ENCODE measurements at regions not wholly inside any gene's neighbourhood (a gene's known extent, or its start where the extent isn't known, plus 50 kb on each side); places are given as distances from the start of the nearest gene placed in this dataset.

- TF ChIP-seq ZBTB33 (IDR thresholded peaks at IDR 0.05; ENCODE audit: extremely low read depth, insufficient replicate concordance, low read length) (no peak), EGR1 (IDR thresholded peaks at IDR 0.05; ENCODE audit: low read depth) (no peak), POLR2A (IDR thresholded peaks at IDR 0.05; ENCODE audit: borderline replicate concordance, extremely low read depth, insufficient read depth, insufficient read length) (no peak), JUND (IDR thresholded peaks at IDR 0.05) (no peak)
These were observed 57.5 kb upstream of the SDK2 start (continued) for GRCh38 chr17:73701701-73702100.

- H4K20me1 ChIP-seq (ENCODE audit: insufficient read depth): no peaks in the 10 kb centered on the region
- H3K79me2 ChIP-seq (ENCODE audit: insufficient read depth, low read length): no peaks in the 10 kb centered on the region
- no TSS peak for BruUV-seq (replicated peaks)
- intact Hi-C loops (cut with micrococcal nuclease): no loop called here
- no peaks in the 10 kb centered on the region for H3K4me1 ChIP-seq (ENCODE audit: control insufficient read depth in 1 of 2, insufficient read depth in 2 of 2, low read length in 2 of 2)
- peaks cover 26% of the 10 kb centered on the region for H3K27me3 ChIP-seq (ENCODE audit: insufficient read depth, low read length)
- H3K4me3 ChIP-seq (replicated peaks in 1 of 2; ENCODE audit: low read depth in 1 of 2, low read length in 2 of 2): no peak overlapping the region
- no peak overlapping the region for H3K9ac ChIP-seq (ENCODE audit: low read length)
- ChIA-PET CTCF (no interaction called here), POLR2A (no interaction called here), RAD21 (ENCODE audit: low non-redundant PET in 1 of 2, low total read pairs in 2 of 2, uncharacterized antibody in 2 of 2, unreplicated experiment in 2 of 2) (no interaction called here)
- DNase-seq (ENCODE audit: low read depth, low spot score) (no peak), ATAC-seq (peak; percentile 32; the same call in 1 of the 2 replicates)
- no peak overlapping the region for H2AFZ ChIP-seq (ENCODE audit: low read depth, low read length, poor library complexity, severe bottlenecking)
- no peak overlapping the region for H3K4me2 ChIP-seq (ENCODE audit: low read length)
- no peaks in the 10 kb centered on the region for H3K36me3 ChIP-seq (ENCODE audit: control insufficient read depth in 1 of 2, insufficient read depth in 2 of 2, low read length in 2 of 2)
- TF ChIP-seq ZFX (IDR thresholded peaks at IDR 0.05) (no peak), CBX3 (IDR thresholded peaks at IDR 0.05; ENCODE audit: low read depth) (no peak), TCF7L2 (IDR thresholded peaks at IDR 0.05; ENCODE audit: borderline replicate concordance, extremely low read depth, insufficient read depth, insufficient read length) (no peak), SRF (IDR thresholded peaks at IDR 0.05; ENCODE audit: low read depth) (no peak), POLR2AphosphoS5 (IDR thresholded peaks at IDR 0.05; ENCODE audit: low read depth, low read length) (no peak), FOSL1 (IDR thresholded peaks at IDR 0.05; ENCODE audit: low read depth) (no peak), SP1 (IDR thresholded peaks at IDR 0.05; ENCODE audit: low read depth) (no peak), JUND (IDR thresholded peaks at IDR 0.05) (no peak), ZNF274 (IDR thresholded peaks at IDR 0.05; ENCODE audit: low read depth, low read length) (no peak), ELF1 (IDR thresholded peaks at IDR 0.05; ENCODE audit: borderline replicate concordance, low read depth) (no peak), POLR2A (IDR thresholded peaks at IDR 0.05; ENCODE audit: borderline replicate concordance, extremely low read depth, insufficient read depth, insufficient read length) (no peak), EZH2 (IDR thresholded peaks at IDR 0.05) (no peak), EGR1 (IDR thresholded peaks at IDR 0.05; ENCODE audit: low read depth) (no peak), SIN3A (IDR thresholded peaks at IDR 0.05; ENCODE audit: low read depth) (no peak), YY1 (IDR thresholded peaks at IDR 0.05; ENCODE audit: extremely low read depth, insufficient replicate concordance, low read depth, low read length) (no peak), CEBPB (IDR thresholded peaks at IDR 0.05; ENCODE audit: low read depth) (no peak), EZH2phosphoT487 (IDR thresholded peaks at IDR 0.05; ENCODE audit: borderline replicate concordance) (no peak), CTCF (IDR thresholded peaks at IDR 0.05 in 2 of 3, conservative IDR thresholded peaks at IDR 0.05 in 1 of 3; ENCODE audit: borderline replicate concordance in 1 of 3, insufficient read depth in 1 of 3, low read depth in 2 of 3, low read length in 2 of 3) (no peak)
- TF ChIP-seq, protein P1, sequence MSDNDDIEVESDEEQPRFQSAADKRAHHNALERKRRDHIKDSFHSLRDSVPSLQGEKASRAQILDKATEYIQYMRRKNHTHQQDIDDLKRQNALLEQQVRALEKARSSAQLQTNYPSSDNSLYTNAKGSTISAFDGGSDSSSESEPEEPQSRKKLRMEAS (IDR thresholded peaks at IDR 0.05): no peak
- TF ChIP-seq, protein P2, sequence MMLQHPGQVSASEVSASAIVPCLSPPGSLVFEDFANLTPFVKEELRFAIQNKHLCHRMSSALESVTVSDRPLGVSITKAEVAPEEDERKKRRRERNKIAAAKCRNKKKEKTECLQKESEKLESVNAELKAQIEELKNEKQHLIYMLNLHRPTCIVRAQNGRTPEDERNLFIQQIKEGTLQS (IDR thresholded peaks at IDR 0.05): no peak
- no peaks in the 10 kb centered on the region; a peak in 1 of 4 replicates for H3K9me3 ChIP-seq (ENCODE audit: control insufficient read depth in 1 of 2, insufficient read depth in 1 of 2, low read depth in 1 of 2, low read length in 2 of 2)
- no peak overlapping the region for H3K27ac ChIP-seq (ENCODE audit: low read depth, low read length)
- H3K9me2 ChIP-seq (ENCODE audit: insufficient read depth): no peaks in the 10 kb centered on the region
These were observed 58.9 kb upstream of the SDK2 start for GRCh38 chr17:73703192-73703591.

All from HCT116 (cell line).